ENCODE measurements at regions not wholly inside any gene's neighbourhood (a gene's known extent, or its start where the extent isn't known, plus 50 kb on each side); places are given as distances from the start of the nearest gene placed in this dataset.
A peak's percentile ranks its signal among the peaks of the same experiment; 100 is the strongest.

GRCh38 chr9:734831-735511 is 106.5 kb upstream of the DMRT1 start (continued):
- TF ChIP-seq, protein P1, sequence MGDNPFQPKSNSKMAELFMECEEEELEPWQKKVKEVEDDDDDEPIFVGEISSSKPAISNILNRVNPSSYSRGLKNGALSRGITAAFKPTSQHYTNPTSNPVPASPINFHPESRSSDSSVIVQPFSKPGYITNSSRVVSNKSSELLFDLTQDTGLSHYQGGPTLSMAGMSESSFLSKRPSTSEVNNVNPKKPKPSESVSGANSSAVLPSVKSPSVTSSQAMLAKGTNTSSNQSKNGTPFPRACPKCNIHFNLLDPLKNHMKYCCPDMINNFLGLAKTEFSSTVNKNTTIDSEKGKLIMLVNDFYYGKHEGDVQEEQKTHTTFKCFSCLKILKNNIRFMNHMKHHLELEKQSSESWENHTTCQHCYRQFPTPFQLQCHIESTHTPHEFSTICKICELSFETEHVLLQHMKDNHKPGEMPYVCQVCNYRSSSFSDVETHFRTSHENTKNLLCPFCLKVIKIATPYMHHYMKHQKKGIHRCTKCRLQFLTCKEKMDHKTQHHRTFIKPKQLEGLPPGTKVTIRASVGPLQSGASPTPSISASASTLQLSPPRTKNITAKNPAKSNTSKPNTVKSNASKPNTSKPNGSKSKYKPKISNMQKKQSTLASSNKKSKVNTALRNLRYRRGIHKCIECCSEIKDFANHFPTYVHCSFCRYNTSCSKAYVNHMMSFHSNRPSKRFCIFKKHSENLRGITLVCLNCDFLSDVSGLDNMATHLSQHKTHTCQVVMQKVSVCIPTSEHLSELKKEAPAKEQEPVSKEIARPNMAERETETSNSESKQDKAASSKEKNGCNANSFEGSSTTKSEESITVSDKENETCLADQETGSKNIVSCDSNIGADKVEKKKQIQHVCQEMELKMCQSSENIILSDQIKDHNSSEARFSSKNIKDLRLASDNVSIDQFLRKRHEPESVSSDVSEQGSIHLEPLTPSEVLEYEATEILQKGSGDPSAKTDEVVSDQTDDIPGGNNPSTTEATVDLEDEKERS (CRISPR knock-in tag; IDR thresholded peaks at IDR 0.05), result no peak
- TF ChIP-seq ZFP41 (CRISPR knock-in tag; IDR thresholded peaks at IDR 0.05; ENCODE audit: borderline replicate concordance) (no peak), ATRX (CRISPR knock-in tag; IDR thresholded peaks at IDR 0.05; ENCODE audit: borderline replicate concordance) (no peak), HOXD1 (CRISPR knock-in tag; IDR thresholded peaks at IDR 0.05) (no peak), FOSL1 (CRISPR knock-in tag; IDR thresholded peaks at IDR 0.05; ENCODE audit: borderline replicate concordance) (no peak; the same call in 1 of the 2 replicates), NCOA2 (CRISPR knock-in tag; IDR thresholded peaks at IDR 0.05) (peak; percentile 62; the same call in 1 of the 2 replicates), ZSCAN29 (CRISPR knock-in tag; conservative IDR thresholded peaks at IDR 0.05) (no peak; the same call in 1 of the 2 replicates), REXO4 (CRISPR knock-in tag; IDR thresholded peaks at IDR 0.05; ENCODE audit: borderline replicate concordance) (no peak), MAZ (IDR thresholded peaks at IDR 0.05; ENCODE audit: borderline replicate concordance, low read depth, low read length) (no peak), MAZ (CRISPR knock-in tag; IDR thresholded peaks at IDR 0.05; ENCODE audit: low read depth) (no peak), ZNF781 (CRISPR knock-in tag; IDR thresholded peaks at IDR 0.05; ENCODE audit: borderline replicate concordance, not compliant biosample characterization) (no peak), PITX1 (CRISPR knock-in tag; IDR thresholded peaks at IDR 0.05) (no peak), REPIN1 (CRISPR knock-in tag; IDR thresholded peaks at IDR 0.05; ENCODE audit: borderline replicate concordance, low read depth) (no peak), RCOR2 (CRISPR knock-in tag; IDR thresholded peaks at IDR 0.05) (no peak), ZNF333 (CRISPR knock-in tag; IDR thresholded peaks at IDR 0.05; ENCODE audit: borderline replicate concordance) (no peak), PHF21A (CRISPR knock-in tag; IDR thresholded peaks at IDR 0.05) (0 out of 2 replicates have a peak, but pooled peaks have one; percentile 17), DR1 (CRISPR knock-in tag; IDR thresholded peaks at IDR 0.05) (no peak), SIX1 (CRISPR knock-in tag; IDR thresholded peaks at IDR 0.05; ENCODE audit: borderline replicate concordance) (no peak), NONO (IDR thresholded peaks at IDR 0.05) (no peak), NONO (CRISPR knock-in tag; conservative IDR thresholded peaks at IDR 0.05) (0 out of 2 replicates have a peak, but pooled peaks have one; percentile 32), NFE2 (CRISPR knock-in tag; IDR thresholded peaks at IDR 0.05) (no peak), KLF6 (CRISPR knock-in tag; IDR thresholded peaks at IDR 0.05) (no peak), MAFG (CRISPR knock-in tag; IDR thresholded peaks at IDR 0.05) (no peak), NR2F6 (IDR thresholded peaks at IDR 0.05) (peak; percentile 42; the same call in 1 of the 2 replicates), NR2F6 (CRISPR knock-in tag; IDR thresholded peaks at IDR 0.05) (peak; percentile 75)
- TF ChIP-seq, protein P2, sequence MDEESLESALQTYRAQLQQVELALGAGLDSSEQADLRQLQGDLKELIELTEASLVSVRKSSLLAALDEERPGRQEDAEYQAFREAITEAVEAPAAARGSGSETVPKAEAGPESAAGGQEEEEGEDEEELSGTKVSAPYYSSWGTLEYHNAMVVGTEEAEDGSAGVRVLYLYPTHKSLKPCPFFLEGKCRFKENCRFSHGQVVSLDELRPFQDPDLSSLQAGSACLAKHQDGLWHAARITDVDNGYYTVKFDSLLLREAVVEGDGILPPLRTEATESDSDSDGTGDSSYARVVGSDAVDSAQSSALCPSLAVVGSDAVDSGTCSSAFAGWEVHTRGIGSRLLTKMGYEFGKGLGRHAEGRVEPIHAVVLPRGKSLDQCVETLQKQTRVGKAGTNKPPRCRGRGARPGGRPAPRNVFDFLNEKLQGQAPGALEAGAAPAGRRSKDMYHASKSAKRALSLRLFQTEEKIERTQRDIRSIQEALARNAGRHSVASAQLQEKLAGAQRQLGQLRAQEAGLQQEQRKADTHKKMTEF (CRISPR knock-in tag; IDR thresholded peaks at IDR 0.05), result peak; percentile 72; the same call in 1 of the 2 replicates
- TF ChIP-seq, protein P3, sequence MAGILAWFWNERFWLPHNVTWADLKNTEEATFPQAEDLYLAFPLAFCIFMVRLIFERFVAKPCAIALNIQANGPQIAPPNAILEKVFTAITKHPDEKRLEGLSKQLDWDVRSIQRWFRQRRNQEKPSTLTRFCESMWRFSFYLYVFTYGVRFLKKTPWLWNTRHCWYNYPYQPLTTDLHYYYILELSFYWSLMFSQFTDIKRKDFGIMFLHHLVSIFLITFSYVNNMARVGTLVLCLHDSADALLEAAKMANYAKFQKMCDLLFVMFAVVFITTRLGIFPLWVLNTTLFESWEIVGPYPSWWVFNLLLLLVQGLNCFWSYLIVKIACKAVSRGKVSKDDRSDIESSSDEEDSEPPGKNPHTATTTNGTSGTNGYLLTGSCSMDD (CRISPR knock-in tag; IDR thresholded peaks at IDR 0.05), result no peak

All from HepG2 (cell line).